ENCODE measurements at regions not wholly inside any gene's neighbourhood (a gene's known extent, or its start where the extent isn't known, plus 50 kb on each side); places are given as distances from the start of the nearest gene placed in this dataset.

- DNase-seq (ENCODE audit: low spot score), result no peak
Observed at GRCh38 chr3:105033081-105033480, 333.6 kb upstream of the ALCAM start.

GRCh38 chr3:105039004-105039403 is 327.7 kb upstream of the ALCAM start:
- DNase-seq (ENCODE audit: low spot score), result no peak

- no peak for DNase-seq (ENCODE audit: low spot score)
Observed at GRCh38 chr3:105040026-105040622, 326.6 kb upstream of the ALCAM start.

GRCh38 chr3:105042586-105042985 is 324.1 kb upstream of the ALCAM start:
- DNase-seq (ENCODE audit: low spot score), result no peak

- DNase-seq (ENCODE audit: low spot score), result no peak
Observed at GRCh38 chr3:105051111-105051510, 315.6 kb upstream of the ALCAM start.

GRCh38 chr3:105051972-105052371 is 314.7 kb upstream of the ALCAM start:
- no peak for DNase-seq (ENCODE audit: low spot score)

GRCh38 chr3:105062853-105063252 is 303.9 kb upstream of the ALCAM start:
- no peak for DNase-seq (ENCODE audit: low spot score)

GRCh38 chr3:105065895-105066839 is 300.5 kb upstream of the ALCAM start:
- no peak for DNase-seq (ENCODE audit: low spot score)

- DNase-seq (ENCODE audit: low spot score), result no peak
Observed at GRCh38 chr3:105067361-105067760, 299.3 kb upstream of the ALCAM start.

- no peak for DNase-seq (ENCODE audit: low spot score)
Observed at GRCh38 chr3:105077060-105077822, 289.5 kb upstream of the ALCAM start.

GRCh38 chr3:105083945-105084344 is 282.8 kb upstream of the ALCAM start:
- DNase-seq (ENCODE audit: low spot score), result no peak

- no peak for DNase-seq (ENCODE audit: low spot score)
Observed at GRCh38 chr3:105085506-105085905, 281.2 kb upstream of the ALCAM start.

GRCh38 chr3:105093371-105094252 is 273.1 kb upstream of the ALCAM start:
- DNase-seq (ENCODE audit: low spot score), result no peak

GRCh38 chr3:105094588-105094987 is 272.1 kb upstream of the ALCAM start:
- no peak for DNase-seq (ENCODE audit: low spot score)

- DNase-seq (ENCODE audit: low spot score), result no peak
Observed at GRCh38 chr3:105096071-105096470, 270.6 kb upstream of the ALCAM start.

- no peak for DNase-seq (ENCODE audit: low spot score)
Observed at GRCh38 chr3:105101603-105102002, 265.1 kb upstream of the ALCAM start.

GRCh38 chr3:105103139-105103538 is 263.6 kb upstream of the ALCAM start:
- no peak for DNase-seq (ENCODE audit: low spot score)

- DNase-seq (ENCODE audit: low spot score), result no peak
Observed at GRCh38 chr3:105108823-105109222, 257.9 kb upstream of the ALCAM start.

- DNase-seq (ENCODE audit: low spot score), result no peak
Observed at GRCh38 chr3:105118905-105119304, 247.8 kb upstream of the ALCAM start.

- DNase-seq (ENCODE audit: low spot score), result no peak
Observed at GRCh38 chr3:105119801-105120340, 246.8 kb upstream of the ALCAM start.

- DNase-seq (ENCODE audit: low spot score), result no peak
Observed at GRCh38 chr3:105130911-105131310, 235.8 kb upstream of the ALCAM start.
